Lower leg skin (tissue), 4 donors: ENCODE measurements at regions not wholly inside any gene's neighbourhood (a gene's known extent, or its start where the extent isn't known, plus 50 kb on each side); places are given as distances from the start of the nearest gene placed in this dataset.

Source experiments
- DNase-seq, 2 donors: peaks; one replicate each; pipeline ENCODE4 v3.0.0-alpha.2; 2019; ENCODE audit warnings: low spot score in 2 of 2
- H3K4me3 ChIP-seq: fragments of 200-600 bp; sonication (generic); 2 replicates; pipeline ENCODE4 v1.5.1; 2017; ENCODE audit warnings: mild to moderate bottlenecking, low read depth; ENCODE audit not compliant: poor library complexity, severe bottlenecking
- CTCF ChIP-seq, 3 donors: fragments of 450-650 bp; IDR thresholded peaks; one replicate each; pipeline ENCODE4 v1.5.1; 2016; ENCODE audit warnings: antibody characterized with exemption in 3 of 3, mild to moderate bottlenecking in 3 of 3, moderate library complexity in 2 of 3
- POLR2A ChIP-seq, 2 donors: fragments of 450-650 bp; IDR thresholded peaks; one replicate each; pipeline ENCODE4 v1.6.1; 2016 to 2017; ENCODE audit warnings: antibody characterized with exemption in 2 of 2, mild to moderate bottlenecking in 1 of 2, moderate library complexity in 1 of 2
- WGBS, 2 donors: methylation state at CpG; one replicate each; pipeline ENCODE4 v1.1.5; 2018; 5-methylcytosine and 5-hydroxymethylcytosine counted together
- intact Hi-C: fragments of 100-400 bp; cut with DNase I; formaldehyde crosslinking; loops from one replicate; pipeline ENCODE4 v1.15.0; 2023; ENCODE audit warnings: low total_unique reads

GRCh38 chr1:214193691-214194090 is 87.3 kb upstream of the SMYD2 start:
- no peak for DNase-seq
- intact Hi-C loops, result no loop called here
- 75 to 78% methylated on average over 6 of the region's 6 CpGs for WGBS, 2 donors

GRCh38 chr1:214198571-214198970 is 82.4 kb upstream of the SMYD2 start:
- 78 to 81% methylated on average over 1 of the region's 1 CpG for WGBS, 2 donors
- intact Hi-C loops, result no loop called here
- TF ChIP-seq POLR2A (IDR thresholded peaks at IDR 0.05) (no peak), CTCF (IDR thresholded peaks at IDR 0.05) (no peak)
- DNase-seq, result no peak
- no peak overlapping the region for H3K4me3 ChIP-seq

More at GRCh38 chr1:214193691-214194090, 87.3 kb upstream of the SMYD2 start:
- H3K4me3 ChIP-seq, result no peak overlapping the region
- TF ChIP-seq CTCF (IDR thresholded peaks at IDR 0.05) (no peak), POLR2A (IDR thresholded peaks at IDR 0.05) (no peak)

- DNase-seq, result no peak
- intact Hi-C loops, result no loop called here
- no peak for TF ChIP-seq POLR2A (IDR thresholded peaks at IDR 0.05)
- no peak for TF ChIP-seq CTCF (IDR thresholded peaks at IDR 0.05)
- H3K4me3 ChIP-seq, result no peak overlapping the region
- 53 to 54% methylated on average over 2 of the region's 2 CpGs for WGBS, 2 donors
These were observed 81.4 kb upstream of the SMYD2 start for GRCh38 chr1:214199585-214199984.

- TF ChIP-seq CTCF (IDR thresholded peaks at IDR 0.05) (no peak), POLR2A (IDR thresholded peaks at IDR 0.05) (no peak)
- no peak overlapping the region for H3K4me3 ChIP-seq
- 76 to 88% methylated on average over 3 of the region's 3 CpGs for WGBS, 2 donors
- DNase-seq, result no peak
- intact Hi-C loops, result loop anchor here (10.0 kb wide), 1 partner anchor 798 kb away; no protein-coding TSS in a partner anchor
These were observed 78.0 kb upstream of the SMYD2 start for GRCh38 chr1:214202992-214203391.

GRCh38 chr1:214205053-214205452 is 75.9 kb upstream of the SMYD2 start:
- DNase-seq, result no peak
- WGBS, 2 donors, result 83 to 90% methylated on average over 8 of the region's 8 CpGs
- intact Hi-C loops, result loop anchor here (10.0 kb wide), 1 partner anchor 800 kb away; no protein-coding TSS in a partner anchor
- no peak overlapping the region for H3K4me3 ChIP-seq
- no peak for TF ChIP-seq POLR2A (IDR thresholded peaks at IDR 0.05)
- TF ChIP-seq CTCF (IDR thresholded peaks at IDR 0.05), result no peak

- intact Hi-C loops, result loop anchor here (10.0 kb wide), 1 partner anchor 804 kb away; no protein-coding TSS in a partner anchor
- no peak for DNase-seq
- no peak overlapping the region for H3K4me3 ChIP-seq
- WGBS, 2 donors, result 85 to 93% methylated on average over 14 of the region's 14 CpGs
- no peak for TF ChIP-seq CTCF (IDR thresholded peaks at IDR 0.05)
- TF ChIP-seq POLR2A (IDR thresholded peaks at IDR 0.05), result no peak
These were observed 72.5 kb upstream of the SMYD2 start for GRCh38 chr1:214208460-214208859.
